ENCODE measurements at regions not wholly inside any gene's neighbourhood (a gene's known extent, or its start where the extent isn't known, plus 50 kb on each side); places are given as distances from the start of the nearest gene placed in this dataset.

- CTCF ChIA-PET, result no interaction called here
- POLR2A ChIA-PET, result no interaction called here
- Histone ChIP-seq H3K9ac (replicated peaks; ENCODE audit: extremely low read depth, insufficient read depth, low read length) (no peak overlapping the region), H3K4me3 (replicated peaks in 1 of 3; ENCODE audit: insufficient read depth in 1 of 3, low read depth in 1 of 3, low read length in 3 of 3) (no peak overlapping the region), H3K9me3 (replicated peaks; ENCODE audit: control insufficient read depth, insufficient read depth, low read length) (no peaks in the 10 kb centered on the region), H3K27ac (ENCODE audit: insufficient read depth, low read depth, low read length) (no peak overlapping the region), H2AFZ (ENCODE audit: low read depth, low read length) (no peak overlapping the region), H3K27me3 (ENCODE audit: control insufficient read depth in 2 of 2, insufficient read depth in 2 of 2, low read length in 2 of 2) (no peaks in the 10 kb centered on the region), H4K20me1 (replicated peaks; ENCODE audit: control insufficient read depth, extremely low read depth, insufficient read depth, low read length) (no peaks in the 10 kb centered on the region), H3K4me2 (ENCODE audit: insufficient read depth, low read length) (no peak overlapping the region), H3K4me1 (ENCODE audit: control insufficient read depth, extremely low read depth, insufficient read depth, low read length) (no peaks in the 10 kb centered on the region), H3K79me2 (ENCODE audit: control insufficient read depth, insufficient read depth, low read length) (no peaks in the 10 kb centered on the region), H3K9me1 (replicated peaks; ENCODE audit: control insufficient read depth, extremely low read depth, insufficient read depth, low read length) (no peaks in the 10 kb centered on the region), H3K36me3 (ENCODE audit: control insufficient read depth in 2 of 2, extremely low read depth in 1 of 2, insufficient read depth in 2 of 2, low read length in 2 of 2) (no peaks in the 10 kb centered on the region)
- no TSS peak for BruUV-seq (replicated peaks)
- dilution Hi-C loops (cut with MboI; ENCODE audit: extremely low pct_ligation_motif_present, low sequenced_read_pairs), result no loop called here
- intact Hi-C loops (cut with micrococcal nuclease), result no loop called here
- DNase-seq (ENCODE audit: low read depth, low spot score) (no peak), FAIRE-seq (no peak)
- TF ChIP-seq GATA2 (IDR thresholded peaks at IDR 0.05; ENCODE audit: insufficient read depth, insufficient read length, low read depth, low read length), result no peak
- no peak for TF ChIP-seq CTCF (IDR thresholded peaks at IDR 0.05; ENCODE audit: extremely low read depth in 1 of 2, insufficient read depth in 1 of 2, low read depth in 1 of 2, low read length in 2 of 2)
Measured at GRCh38 chr5:10894445-10895054, 133.5 kb upstream of the DAP start.

- H3K27ac ChIP-seq (ENCODE audit: insufficient read depth, low read depth, low read length), result no peak overlapping the region
- CTCF ChIA-PET, result no interaction called here
- POLR2A ChIA-PET, result no interaction called here
Measured at GRCh38 chr5:10892911-10893215, 131.8 kb upstream of the DAP start.

More at GRCh38 chr5:10892911-10893215, 131.8 kb upstream of the DAP start:
- dilution Hi-C loops (cut with MboI; ENCODE audit: extremely low pct_ligation_motif_present, low sequenced_read_pairs), result no loop called here
- Histone ChIP-seq H3K9ac (replicated peaks; ENCODE audit: extremely low read depth, insufficient read depth, low read length) (no peak overlapping the region), H3K9me3 (replicated peaks; ENCODE audit: control insufficient read depth, insufficient read depth, low read length) (no peaks in the 10 kb centered on the region), H3K36me3 (ENCODE audit: control insufficient read depth in 2 of 2, extremely low read depth in 1 of 2, insufficient read depth in 2 of 2, low read length in 2 of 2) (no peaks in the 10 kb centered on the region), H4K20me1 (replicated peaks; ENCODE audit: control insufficient read depth, extremely low read depth, insufficient read depth, low read length) (no peaks in the 10 kb centered on the region), H3K79me2 (ENCODE audit: control insufficient read depth, insufficient read depth, low read length) (no peaks in the 10 kb centered on the region), H3K4me2 (ENCODE audit: insufficient read depth, low read length) (no peak overlapping the region), H3K4me3 (replicated peaks in 1 of 3; ENCODE audit: insufficient read depth in 1 of 3, low read depth in 1 of 3, low read length in 3 of 3) (no peak overlapping the region), H3K27me3 (ENCODE audit: control insufficient read depth in 2 of 2, insufficient read depth in 2 of 2, low read length in 2 of 2) (no peaks in the 10 kb centered on the region), H2AFZ (ENCODE audit: low read depth, low read length) (no peak overlapping the region), H3K4me1 (ENCODE audit: control insufficient read depth, extremely low read depth, insufficient read depth, low read length) (no peaks in the 10 kb centered on the region), H3K9me1 (replicated peaks; ENCODE audit: control insufficient read depth, extremely low read depth, insufficient read depth, low read length) (no peaks in the 10 kb centered on the region)
- no TSS peak for BruUV-seq (replicated peaks)
- intact Hi-C loops (cut with micrococcal nuclease), result no loop called here
- TF ChIP-seq FOS (IDR thresholded peaks at IDR 0.05; ENCODE audit: borderline replicate concordance, insufficient read depth, low read length), result no peak
- no peak for TF ChIP-seq POLR2AphosphoS5 (IDR thresholded peaks at IDR 0.05; ENCODE audit: insufficient read depth, low read depth, low read length)
- TF ChIP-seq MYC (IDR thresholded peaks at IDR 0.05; ENCODE audit: low read depth, low read length), result no peak
- no peak for TF ChIP-seq POLR2A (IDR thresholded peaks at IDR 0.05; ENCODE audit: low read depth, low read length)
- no peak for TF ChIP-seq CTCF (IDR thresholded peaks at IDR 0.05; ENCODE audit: extremely low read depth in 1 of 2, insufficient read depth in 1 of 2, low read depth in 1 of 2, low read length in 2 of 2)
- TF ChIP-seq JUN (IDR thresholded peaks at IDR 0.05; ENCODE audit: borderline replicate concordance, insufficient read depth, insufficient read length, low read depth), result no peak
- no peak for TF ChIP-seq GATA2 (IDR thresholded peaks at IDR 0.05; ENCODE audit: insufficient read depth, insufficient read length, low read depth, low read length)
- TF ChIP-seq MAX (IDR thresholded peaks at IDR 0.05; ENCODE audit: insufficient read depth, insufficient read length), result no peak
- no peak for TF ChIP-seq EZH2 (IDR thresholded peaks at IDR 0.05; ENCODE audit: borderline replicate concordance, low read depth, low read length, severe bottlenecking)
- FAIRE-seq (no peak), DNase-seq (ENCODE audit: low read depth, low spot score) (no peak)

All from endothelial cell of umbilical vein (primary cell).